ENCODE measurements at regions not wholly inside any gene's neighbourhood (a gene's known extent, or its start where the extent isn't known, plus 50 kb on each side); places are given as distances from the start of the nearest gene placed in this dataset.

DNA sequence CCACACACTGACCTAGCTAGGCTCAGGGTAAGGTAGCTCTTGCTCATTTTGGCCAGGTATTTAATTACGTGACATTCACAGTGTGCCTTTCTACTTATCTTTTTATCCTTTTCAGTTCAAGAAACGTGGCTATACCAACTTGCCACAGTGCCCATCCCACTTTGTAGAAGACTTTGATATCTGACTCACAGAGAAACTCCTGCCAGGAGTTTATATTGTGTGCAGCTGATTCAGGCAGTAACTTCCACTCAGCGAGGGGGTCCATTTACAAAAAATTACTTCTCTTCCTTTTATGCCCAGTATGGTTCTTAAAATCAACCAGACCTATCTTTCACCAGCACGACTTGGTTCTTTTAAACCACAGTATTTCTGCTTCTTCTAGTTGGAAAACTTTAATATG is 75.6 kb downstream of the PRL start:
- H3K9me2 ChIP-seq (replicated peaks; ENCODE audit: low read depth, low read length): no peaks in the 10 kb centered on the region
- no peak overlapping the region for H3K4me3 ChIP-seq (ENCODE audit: low read length, poor library complexity, severe bottlenecking)
- no peaks in the 10 kb centered on the region for H3K9me3 ChIP-seq (ENCODE audit: insufficient read depth, low read depth, low read length)
- H3F3A ChIP-seq (ENCODE audit: low read depth): no peaks in the 10 kb centered on the region
- no peak overlapping the region for H3K9ac ChIP-seq (ENCODE audit: low read depth, low read length, poor library complexity, severe bottlenecking)
- H4K20me1 ChIP-seq (ENCODE audit: insufficient read depth, low read length, poor library complexity, severe bottlenecking): no peaks in the 10 kb centered on the region
- H2AFZ ChIP-seq (ENCODE audit: low read length): no peak overlapping the region
- H3K36me3 ChIP-seq (ENCODE audit: insufficient read depth, low read length): no peaks in the 10 kb centered on the region
- H3K4me2 ChIP-seq (ENCODE audit: low read depth, low read length, poor library complexity, severe bottlenecking): no peak overlapping the region
- no peaks in the 10 kb centered on the region for H3K79me2 ChIP-seq (ENCODE audit: insufficient read depth, low read length)
- no peaks in the 10 kb centered on the region for H3K4me1 ChIP-seq (ENCODE audit: insufficient read depth, low read length, poor library complexity, severe bottlenecking)
- no peaks in the 10 kb centered on the region for H3K27me3 ChIP-seq (ENCODE audit: insufficient read depth, low read length, poor library complexity, severe bottlenecking)
- no peak for TF ChIP-seq CTCF (conservative IDR thresholded peaks at IDR 0.05; ENCODE audit: low read length)
- TF ChIP-seq EZH2phosphoT487 (IDR thresholded peaks at IDR 0.05; ENCODE audit: borderline replicate concordance): no peak

- Histone ChIP-seq H3K36me3 (ENCODE audit: insufficient read depth, low read length) (no peaks in the 10 kb centered on the region), H2AFZ (ENCODE audit: low read length) (no peak overlapping the region), H3K9me3 (ENCODE audit: insufficient read depth, low read depth, low read length) (no peaks in the 10 kb centered on the region), H3K27me3 (ENCODE audit: insufficient read depth, low read length, poor library complexity, severe bottlenecking) (no peaks in the 10 kb centered on the region), H4K20me1 (ENCODE audit: insufficient read depth, low read length, poor library complexity, severe bottlenecking) (no peaks in the 10 kb centered on the region), H3K79me2 (ENCODE audit: insufficient read depth, low read length) (no peaks in the 10 kb centered on the region), H3K9me2 (replicated peaks; ENCODE audit: low read depth, low read length) (no peaks in the 10 kb centered on the region), H3F3A (ENCODE audit: low read depth) (no peaks in the 10 kb centered on the region), H3K4me2 (ENCODE audit: low read depth, low read length, poor library complexity, severe bottlenecking) (no peak overlapping the region), H3K4me1 (ENCODE audit: insufficient read depth, low read length, poor library complexity, severe bottlenecking) (no peaks in the 10 kb centered on the region), H3K4me3 (ENCODE audit: low read length, poor library complexity, severe bottlenecking) (no peak overlapping the region), H3K9ac (ENCODE audit: low read depth, low read length, poor library complexity, severe bottlenecking) (no peak overlapping the region)
- TF ChIP-seq CTCF (conservative IDR thresholded peaks at IDR 0.05; ENCODE audit: low read length) (no peak), EZH2phosphoT487 (IDR thresholded peaks at IDR 0.05; ENCODE audit: borderline replicate concordance) (no peak)
These were observed 75.2 kb downstream of the PRL start for GRCh38 chr6:22221630-22222029.

- H3K27me3 ChIP-seq (ENCODE audit: insufficient read depth, low read length, poor library complexity, severe bottlenecking): no peaks in the 10 kb centered on the region
- no peak overlapping the region for H2AFZ ChIP-seq (ENCODE audit: low read length)
- no peaks in the 10 kb centered on the region for H3K4me1 ChIP-seq (ENCODE audit: insufficient read depth, low read length, poor library complexity, severe bottlenecking)
- H4K20me1 ChIP-seq (ENCODE audit: insufficient read depth, low read length, poor library complexity, severe bottlenecking): no peaks in the 10 kb centered on the region
- no peak overlapping the region for H3K4me2 ChIP-seq (ENCODE audit: low read depth, low read length, poor library complexity, severe bottlenecking)
- no peaks in the 10 kb centered on the region for H3K9me2 ChIP-seq (replicated peaks; ENCODE audit: low read depth, low read length)
- H3F3A ChIP-seq (ENCODE audit: low read depth): no peaks in the 10 kb centered on the region
- no peak overlapping the region for H3K4me3 ChIP-seq (ENCODE audit: low read length, poor library complexity, severe bottlenecking)
- H3K9ac ChIP-seq (ENCODE audit: low read depth, low read length, poor library complexity, severe bottlenecking): no peak overlapping the region
- H3K79me2 ChIP-seq (ENCODE audit: insufficient read depth, low read length): no peaks in the 10 kb centered on the region
- no peaks in the 10 kb centered on the region for H3K36me3 ChIP-seq (ENCODE audit: insufficient read depth, low read length)
- H3K9me3 ChIP-seq (ENCODE audit: insufficient read depth, low read depth, low read length): no peaks in the 10 kb centered on the region
- no peak for TF ChIP-seq CTCF (conservative IDR thresholded peaks at IDR 0.05; ENCODE audit: low read length)
- TF ChIP-seq EZH2phosphoT487 (IDR thresholded peaks at IDR 0.05; ENCODE audit: borderline replicate concordance): no peak
These were observed 74.4 kb downstream of the PRL start for GRCh38 chr6:22222469-22222868.

Measured in Loucy (cell line).